ENCODE measurements at regions not wholly inside any gene's neighbourhood (a gene's known extent, or its start where the extent isn't known, plus 50 kb on each side); places are given as distances from the start of the nearest gene placed in this dataset.

- no peak for TF ChIP-seq GABPA (IDR thresholded peaks at IDR 0.05; ENCODE audit: low read depth, low read length)
- TF ChIP-seq GABPA (CRISPR knock-in tag; IDR thresholded peaks at IDR 0.05; ENCODE audit: low read depth) = no peak
- TF ChIP-seq CREB3 (CRISPR knock-in tag; IDR thresholded peaks at IDR 0.05) = no peak
- no peak for TF ChIP-seq NCOA2 (CRISPR knock-in tag; IDR thresholded peaks at IDR 0.05)
Observed at GRCh38 chr2:4338345-4338744, 635.0 kb downstream of the DCDC2C start.
